Subcutaneous abdominal adipose tissue (tissue), 5 donors: ENCODE measurements at regions not wholly inside any gene's neighbourhood (a gene's known extent, or its start where the extent isn't known, plus 50 kb on each side); places are given as distances from the start of the nearest gene placed in this dataset.
"Not testable (repeated sequence)": the region's sequence is repeated elsewhere in the genome, so short reads cannot be mapped to it uniquely, and the experiment has no call there.

Source experiments
- H3K27ac ChIP-seq: one replicate; pipeline ENCODE4 v1.7.0; 2013; ENCODE audit warnings: low read depth, mild to moderate bottlenecking, inconsistent platforms, low read length, moderate library complexity
- H3K27me3 ChIP-seq, 5 donors: one replicate each; pipeline ENCODE4 v1.7.0; 2013; ENCODE audit warnings: low read length in 5 of 5, inconsistent platforms in 1 of 5; ENCODE audit not compliant: control insufficient read depth in 5 of 5, insufficient read depth in 4 of 5
- H3K36me3 ChIP-seq, 5 donors: one replicate each; pipeline ENCODE4 v1.7.0; 2013; ENCODE audit warnings: low read length in 5 of 5; ENCODE audit not compliant: control insufficient read depth in 5 of 5, insufficient read depth in 5 of 5
- H3K4me1 ChIP-seq, 5 donors: one replicate each; pipeline ENCODE4 v1.7.0; 2013; ENCODE audit warnings: low read length in 5 of 5, mild to moderate bottlenecking in 3 of 5, moderate library complexity in 1 of 5; ENCODE audit not compliant: control insufficient read depth in 5 of 5, insufficient read depth in 5 of 5
- H3K4me3 ChIP-seq, 5 donors: one replicate each; pipeline ENCODE4 v1.7.0; 2013; ENCODE audit warnings: low read length in 5 of 5, low read depth in 1 of 5
- H3K9ac ChIP-seq, 5 donors: one replicate each; pipeline ENCODE4 v1.7.0; 2013; ENCODE audit warnings: low read length in 5 of 5, mild to moderate bottlenecking in 4 of 5, moderate library complexity in 3 of 5
- H3K9me3 ChIP-seq, 5 donors: one replicate each; pipeline ENCODE4 v1.7.0; 2013; ENCODE audit warnings: low read length in 5 of 5; ENCODE audit not compliant: control insufficient read depth in 5 of 5
- donor health status: healthy.
- donor health status: healthy.
- donor health status: healthy.
- donor health status: healthy.
- donor health status: healthy.

DNA sequence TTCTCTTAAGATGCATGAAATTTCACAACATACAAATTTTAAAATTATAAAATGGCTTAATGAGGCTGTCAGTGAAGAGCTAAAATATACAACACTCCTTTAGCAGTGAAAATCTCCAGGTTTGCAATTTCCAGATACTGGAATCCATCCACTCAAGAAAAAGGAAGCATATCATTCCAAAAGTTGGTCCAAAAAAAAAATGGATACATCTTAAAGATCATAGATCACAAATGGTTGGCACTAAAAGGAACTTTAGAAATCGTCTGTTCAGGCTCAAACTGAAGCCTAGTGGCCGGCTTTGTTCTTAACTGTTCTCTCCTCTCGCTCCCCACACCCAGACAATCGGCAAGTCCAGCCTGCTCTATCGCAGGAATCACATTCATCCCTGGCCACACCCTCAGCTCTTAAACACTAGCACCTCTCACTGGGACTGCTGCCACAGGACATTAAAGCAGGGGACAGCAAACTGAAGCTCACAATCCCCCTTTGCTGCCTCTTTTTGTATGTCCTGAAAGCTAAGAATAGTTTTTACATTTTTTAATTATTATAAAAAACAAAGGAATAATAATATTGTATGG is 130.3 kb upstream of the CDIN1 start:
- no peaks in the 10 kb centered on the region for H3K9me3 ChIP-seq
- H3K27ac ChIP-seq, result no peak overlapping the region
- no peaks in the 10 kb centered on the region for H3K36me3 ChIP-seq

DNA sequence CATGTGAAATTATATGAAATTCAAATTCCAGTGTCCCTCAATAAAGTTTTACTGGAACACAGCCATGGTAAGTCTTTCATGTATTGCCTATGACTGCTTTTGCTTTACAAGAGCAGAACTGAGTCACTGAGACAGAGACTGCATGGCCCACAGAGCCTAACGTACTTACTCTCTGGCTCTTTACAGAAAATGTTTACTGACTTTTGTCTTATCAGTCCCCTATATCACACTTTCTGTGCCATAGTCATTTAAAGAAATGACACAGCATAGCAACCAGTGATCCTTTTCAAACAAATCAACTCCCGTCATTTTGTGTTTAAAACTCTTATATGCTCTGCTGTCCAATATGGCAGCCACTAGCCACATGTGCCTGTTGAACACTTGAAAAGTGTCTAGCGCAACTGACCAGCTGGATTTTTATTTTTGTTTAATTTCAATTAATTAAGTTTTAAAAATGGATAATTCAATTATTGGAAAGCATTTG is 129.7 kb upstream of the CDIN1 start:
- H3K9ac ChIP-seq, result no peak overlapping the region
- no peak overlapping the region for H3K4me3 ChIP-seq
- no peaks in the 10 kb centered on the region for H3K4me1 ChIP-seq
- peaks cover 0 to 3% (median 0%) of the 10 kb centered on the region in 5 donors for H3K9me3 ChIP-seq
- H3K27me3 ChIP-seq, result no peaks in the 10 kb centered on the region
- H3K36me3 ChIP-seq, result no peaks in the 10 kb centered on the region
- no peak overlapping the region for H3K27ac ChIP-seq

More for the DNA sequence above, 130.3 kb upstream of the CDIN1 start:
- Histone ChIP-seq H3K4me1 (no peaks in the 10 kb centered on the region), H3K27me3 (no peaks in the 10 kb centered on the region), H3K4me3 (no peak overlapping the region), H3K9ac (no peak overlapping the region)

DNA sequence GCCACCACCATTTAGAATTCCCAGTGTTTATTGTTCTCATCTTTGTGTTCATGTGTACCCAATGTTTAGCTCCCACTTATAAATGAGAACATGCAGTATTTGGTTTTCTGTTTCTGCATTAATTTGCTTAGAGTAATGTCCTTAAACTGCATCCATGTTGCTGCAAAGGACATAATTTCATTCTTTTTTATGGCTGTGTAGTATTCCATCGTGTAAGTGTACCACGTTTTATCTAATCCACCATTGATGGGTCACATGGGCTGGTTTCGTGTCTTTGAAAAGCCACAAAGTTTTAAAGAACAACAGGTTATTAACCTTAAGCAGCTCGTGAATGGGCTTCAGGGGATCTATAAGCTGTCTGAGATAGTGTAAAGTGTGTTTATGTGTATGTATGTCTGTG is 125.2 kb upstream of the CDIN1 start:
- H3K36me3 ChIP-seq, H3K9ac ChIP-seq, H3K27ac ChIP-seq, H3K4me1 ChIP-seq, H3K9me3 ChIP-seq, H3K4me3 ChIP-seq, H3K27me3 ChIP-seq: not testable (repeated sequence)

DNA sequence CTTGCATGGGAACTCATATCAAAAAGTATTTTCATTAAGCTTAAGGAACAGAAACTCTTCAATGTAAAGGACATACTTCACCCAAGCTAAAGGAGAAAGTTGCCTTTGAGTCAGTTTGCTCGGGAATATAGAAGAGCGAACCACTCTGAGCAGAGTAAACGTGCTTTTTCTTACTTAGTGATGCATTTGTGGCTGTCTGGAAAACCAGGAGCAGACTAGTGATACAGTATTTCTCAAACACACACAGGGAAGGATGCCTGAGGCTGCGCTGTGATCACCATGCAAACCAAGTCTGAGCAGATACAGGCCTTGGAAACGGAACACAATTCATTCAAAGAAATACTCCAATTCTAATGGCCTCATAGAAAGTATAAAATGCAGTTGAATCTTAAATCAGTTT is 121.0 kb upstream of the CDIN1 start:
- Histone ChIP-seq H3K4me1 (no peaks in the 10 kb centered on the region), H3K27me3 (no peaks in the 10 kb centered on the region), H3K4me3 (no peak overlapping the region), H3K27ac (no peak overlapping the region), H3K9me3 (peaks cover 0 to 7% (median 3%) of the 10 kb centered on the region in 5 donors), H3K9ac (no peak overlapping the region), H3K36me3 (no peaks in the 10 kb centered on the region)

DNA sequence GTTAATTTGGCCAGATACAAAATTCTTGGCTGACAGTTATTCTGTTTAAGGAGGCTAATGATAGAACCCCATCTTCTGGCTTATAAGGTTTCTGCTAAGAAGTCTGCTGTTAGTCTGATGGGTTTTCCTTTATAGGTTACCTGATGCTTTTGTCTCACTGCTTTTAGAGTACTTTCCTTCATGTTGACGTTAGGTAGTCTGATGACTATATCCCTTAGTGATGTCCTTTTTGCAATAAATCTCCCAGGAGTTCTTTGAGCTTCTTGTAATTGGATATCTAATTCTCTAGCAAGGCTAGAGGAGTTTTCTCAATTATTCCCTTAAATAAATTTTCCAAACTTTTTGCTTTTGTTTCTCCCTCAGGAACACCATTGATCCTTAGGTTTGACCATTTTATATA is 114.1 kb upstream of the CDIN1 start:
- Histone ChIP-seq H3K9ac (no peak overlapping the region), H3K4me1 (no peaks in the 10 kb centered on the region), H3K27me3 (no peaks in the 10 kb centered on the region), H3K36me3 (no peaks in the 10 kb centered on the region), H3K27ac (no peak overlapping the region), H3K4me3 (no peak overlapping the region), H3K9me3 (peaks cover 0 to 5% (median 3%) of the 10 kb centered on the region in 5 donors)

DNA sequence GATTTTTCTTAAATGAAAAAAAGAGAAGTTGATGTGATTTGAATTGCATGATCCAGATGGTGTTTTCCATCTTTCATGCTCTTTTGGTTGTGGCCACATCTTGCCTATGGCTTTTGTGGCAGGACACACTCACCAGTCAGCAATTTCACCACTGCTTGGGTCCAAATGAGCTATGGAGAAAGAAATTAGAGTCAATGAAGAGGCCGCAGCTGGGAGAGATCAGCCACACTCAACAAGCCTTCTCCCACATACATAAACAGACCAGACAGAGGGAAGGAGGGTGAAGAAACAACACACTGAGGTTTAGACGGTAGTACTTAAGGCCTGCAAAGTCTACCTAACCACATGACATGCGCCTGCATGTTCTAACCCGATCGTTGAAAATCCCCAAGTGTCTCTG is 110.7 kb upstream of the CDIN1 start:
- Histone ChIP-seq H3K4me3 (no peak overlapping the region), H3K27ac (no peak overlapping the region), H3K9ac (no peak overlapping the region), H3K36me3 (no peaks in the 10 kb centered on the region), H3K4me1 (no peaks in the 10 kb centered on the region), H3K27me3 (no peaks in the 10 kb centered on the region), H3K9me3 (no peaks in the 10 kb centered on the region)

DNA sequence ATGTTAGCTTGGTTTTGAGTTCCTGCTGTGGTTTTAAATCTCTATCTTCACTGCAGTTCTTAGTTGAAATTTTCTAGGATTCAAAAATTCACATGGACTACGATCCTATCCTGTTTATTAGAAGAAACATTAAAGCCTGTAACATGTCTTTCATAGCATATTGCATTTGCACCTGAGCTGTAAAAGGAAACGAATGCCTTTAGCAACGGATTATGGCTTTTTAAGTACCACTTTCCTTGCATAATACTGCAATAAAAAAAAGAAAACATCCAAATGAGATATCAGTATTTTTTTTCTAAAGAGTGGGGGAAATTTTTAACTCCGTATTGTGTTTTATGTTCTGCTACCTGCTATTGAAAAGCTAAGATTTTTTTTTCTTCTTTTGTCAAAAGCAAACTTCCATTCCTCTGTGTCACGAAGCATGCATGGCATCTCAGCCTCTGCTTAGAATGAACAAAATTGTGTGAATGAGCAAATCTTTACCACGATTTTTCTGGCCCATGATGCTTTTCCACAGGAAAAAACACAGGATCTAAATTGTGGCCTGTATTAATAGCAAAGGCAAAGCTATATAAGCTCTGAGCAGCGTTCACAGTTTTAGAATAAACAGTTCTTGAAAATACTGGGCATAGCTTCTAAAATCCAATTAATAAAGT is 110.0 kb upstream of the CDIN1 start:
- Histone ChIP-seq H3K27me3 (no peaks in the 10 kb centered on the region), H3K4me1 (no peaks in the 10 kb centered on the region), H3K36me3 (no peaks in the 10 kb centered on the region), H3K9me3 (no peaks in the 10 kb centered on the region), H3K27ac (no peak overlapping the region), H3K9ac (no peak overlapping the region), H3K4me3 (no peak overlapping the region)

DNA sequence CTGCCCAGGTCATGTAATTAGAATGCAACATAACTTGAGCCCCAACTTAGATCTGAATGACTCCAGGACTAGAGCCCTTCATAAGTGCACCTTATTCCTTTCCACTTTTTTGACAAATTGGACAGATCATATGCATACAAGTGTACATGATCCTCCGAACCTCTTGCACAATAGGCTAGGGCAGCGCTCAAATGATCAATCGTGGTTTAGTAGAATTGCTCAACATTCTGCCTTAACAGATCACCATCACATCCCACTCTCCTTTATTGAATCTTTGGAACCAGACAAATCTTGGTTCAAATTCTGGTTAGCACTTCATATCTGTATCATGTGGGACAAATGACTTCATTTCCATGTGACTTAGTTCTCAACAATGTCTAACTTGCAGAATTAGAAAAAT is 106.8 kb upstream of the CDIN1 start:
- H3K36me3 ChIP-seq, result no peaks in the 10 kb centered on the region
- H3K9ac ChIP-seq, result no peak overlapping the region
- peaks cover 0 to 7% (median 3%) of the 10 kb centered on the region in 5 donors for H3K4me1 ChIP-seq
- no peak overlapping the region for H3K27ac ChIP-seq
- H3K9me3 ChIP-seq, result no peaks in the 10 kb centered on the region
- no peaks in the 10 kb centered on the region for H3K27me3 ChIP-seq
- no peak overlapping the region for H3K4me3 ChIP-seq

DNA sequence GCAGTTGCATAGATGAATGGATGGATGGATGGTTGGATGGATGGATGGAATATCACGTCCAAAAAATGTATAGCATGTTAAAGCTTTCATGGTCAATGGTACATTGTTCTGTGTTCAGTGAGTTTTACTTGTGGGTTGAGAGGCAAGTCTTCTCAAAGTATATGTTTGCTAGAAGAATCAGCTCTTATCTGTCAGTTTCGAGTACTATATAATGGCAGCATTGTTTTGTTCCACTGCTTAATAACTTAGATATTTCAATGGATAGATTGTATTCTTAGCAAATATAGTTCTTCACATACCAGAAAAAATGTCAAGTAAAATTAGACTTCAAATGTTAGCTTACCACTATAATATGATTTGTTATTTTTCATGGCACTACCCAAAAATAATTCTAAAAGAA is 100.9 kb upstream of the CDIN1 start:
- Histone ChIP-seq H3K27ac (no peak overlapping the region), H3K4me3 (no peak overlapping the region), H3K4me1 (peaks cover 0 to 7% (median 3%) of the 10 kb centered on the region in 5 donors), H3K27me3 (no peaks in the 10 kb centered on the region), H3K9me3 (no peaks in the 10 kb centered on the region), H3K9ac (no peak overlapping the region), H3K36me3 (no peaks in the 10 kb centered on the region)

DNA sequence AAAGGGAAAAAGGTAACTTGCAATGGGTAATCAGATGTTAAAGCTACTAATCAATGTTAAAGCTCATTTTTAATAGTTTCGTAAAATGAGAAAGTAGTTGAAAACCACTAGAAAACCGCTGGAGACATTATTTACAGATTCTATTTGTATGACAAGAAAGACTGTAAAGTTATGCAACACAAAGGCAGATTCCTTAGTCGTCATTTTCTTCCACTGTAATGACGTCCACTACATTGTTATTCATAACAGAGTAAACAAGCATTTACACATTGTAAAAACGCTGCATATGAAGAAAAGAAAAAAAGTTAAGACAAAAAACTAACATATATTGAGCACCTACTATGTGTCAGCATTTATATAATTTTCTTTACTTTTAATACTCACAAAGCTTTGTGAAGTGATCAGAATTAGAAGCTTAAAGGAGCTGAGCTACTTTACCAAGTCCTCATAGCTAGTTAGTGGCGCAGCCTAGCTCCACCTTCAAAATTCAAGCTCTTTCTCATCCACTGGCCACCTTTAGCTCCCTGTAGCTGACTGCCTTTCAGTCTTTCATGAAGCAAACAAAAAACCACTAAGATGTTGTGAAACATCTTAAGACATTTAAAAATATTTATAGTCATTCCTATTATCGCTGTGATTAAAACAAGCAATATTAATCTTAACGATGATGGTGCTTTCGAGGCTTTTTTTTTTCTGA is 100.1 kb upstream of the CDIN1 start:
- Histone ChIP-seq H3K4me1 (peaks cover 0 to 7% (median 3%) of the 10 kb centered on the region in 5 donors), H3K27ac (no peak overlapping the region), H3K27me3 (no peaks in the 10 kb centered on the region), H3K9me3 (no peaks in the 10 kb centered on the region), H3K4me3 (no peak overlapping the region), H3K9ac (no peak overlapping the region), H3K36me3 (no peaks in the 10 kb centered on the region)
